Coronary artery (tissue), 2 donors: ENCODE measurements at regions not wholly inside any gene's neighbourhood (a gene's known extent, or its start where the extent isn't known, plus 50 kb on each side); places are given as distances from the start of the nearest gene placed in this dataset.

Experiments used
- DNase-seq: peaks from one replicate; pipeline ENCODE4 v3.0.0-alpha.2; 2017; ENCODE audit warnings: low spot score
- H3K27ac ChIP-seq, 2 donors: fragments of 200-600 bp; sonication (generic); one replicate each; pipeline ENCODE4 v1.5.1; 2016 to 2019
- H3K4me3 ChIP-seq: fragments of 200-600 bp; sonication (generic); 2 replicates; pipeline ENCODE4 v1.5.1; 2016; ENCODE audit warnings: mild to moderate bottlenecking, moderate library complexity
- TF ChIP-seq, protein P1 (sequence below): fragments of 200-600 bp; sonication (generic); IDR thresholded peaks from one replicate; pipeline ENCODE4 v1.5.1; 2019; ENCODE audit warnings: antibody characterized with exemption

DNA sequence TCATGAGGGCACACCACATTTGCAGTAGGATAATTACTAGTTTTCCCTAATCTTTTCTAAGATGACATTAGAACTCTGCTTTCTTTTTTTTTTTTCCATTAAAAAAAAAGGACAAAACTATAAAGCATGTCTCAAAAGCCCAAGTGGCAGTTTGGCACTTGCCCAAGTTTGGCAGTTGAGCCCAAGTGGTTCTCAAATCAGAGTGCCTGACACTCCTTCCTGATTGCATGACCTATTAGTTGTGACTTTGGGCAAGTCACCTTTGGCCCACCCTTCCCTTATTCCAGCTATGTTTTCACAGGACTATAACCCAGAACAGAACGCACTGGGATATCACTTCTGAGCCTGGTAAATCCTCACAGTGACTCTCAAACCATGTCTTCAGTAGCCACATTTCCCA is 273.0 kb downstream of the CCDC85A start:
- DNase-seq: no peak
- TF ChIP-seq, protein P1, sequence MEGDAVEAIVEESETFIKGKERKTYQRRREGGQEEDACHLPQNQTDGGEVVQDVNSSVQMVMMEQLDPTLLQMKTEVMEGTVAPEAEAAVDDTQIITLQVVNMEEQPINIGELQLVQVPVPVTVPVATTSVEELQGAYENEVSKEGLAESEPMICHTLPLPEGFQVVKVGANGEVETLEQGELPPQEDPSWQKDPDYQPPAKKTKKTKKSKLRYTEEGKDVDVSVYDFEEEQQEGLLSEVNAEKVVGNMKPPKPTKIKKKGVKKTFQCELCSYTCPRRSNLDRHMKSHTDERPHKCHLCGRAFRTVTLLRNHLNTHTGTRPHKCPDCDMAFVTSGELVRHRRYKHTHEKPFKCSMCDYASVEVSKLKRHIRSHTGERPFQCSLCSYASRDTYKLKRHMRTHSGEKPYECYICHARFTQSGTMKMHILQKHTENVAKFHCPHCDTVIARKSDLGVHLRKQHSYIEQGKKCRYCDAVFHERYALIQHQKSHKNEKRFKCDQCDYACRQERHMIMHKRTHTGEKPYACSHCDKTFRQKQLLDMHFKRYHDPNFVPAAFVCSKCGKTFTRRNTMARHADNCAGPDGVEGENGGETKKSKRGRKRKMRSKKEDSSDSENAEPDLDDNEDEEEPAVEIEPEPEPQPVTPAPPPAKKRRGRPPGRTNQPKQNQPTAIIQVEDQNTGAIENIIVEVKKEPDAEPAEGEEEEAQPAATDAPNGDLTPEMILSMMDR: no peak
- Histone ChIP-seq H3K4me3 (no peak overlapping the region), H3K27ac (no peak overlapping the region)

DNA sequence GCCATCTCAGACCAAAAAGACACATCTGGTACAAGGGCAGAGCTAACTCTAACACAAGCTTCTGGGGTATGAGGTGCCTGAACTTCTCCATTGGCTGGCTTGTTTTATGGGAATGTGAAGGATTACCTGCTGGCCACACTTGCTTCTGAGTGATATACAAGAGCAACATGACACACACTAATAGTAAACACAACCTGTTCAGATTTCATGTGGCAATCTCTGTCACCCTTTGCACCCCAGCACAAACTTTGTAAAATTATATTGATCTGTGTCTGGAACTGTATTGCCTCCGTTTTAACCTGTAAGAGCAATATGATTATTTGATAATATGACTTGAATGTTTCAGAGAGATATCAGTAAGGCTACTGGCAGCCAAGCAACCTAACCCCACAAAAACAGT is 276.7 kb downstream of the CCDC85A start:
- TF ChIP-seq, protein P1: no peak
- no peak overlapping the region for H3K4me3 ChIP-seq
- no peak for DNase-seq
- H3K27ac ChIP-seq: no peak overlapping the region

DNA sequence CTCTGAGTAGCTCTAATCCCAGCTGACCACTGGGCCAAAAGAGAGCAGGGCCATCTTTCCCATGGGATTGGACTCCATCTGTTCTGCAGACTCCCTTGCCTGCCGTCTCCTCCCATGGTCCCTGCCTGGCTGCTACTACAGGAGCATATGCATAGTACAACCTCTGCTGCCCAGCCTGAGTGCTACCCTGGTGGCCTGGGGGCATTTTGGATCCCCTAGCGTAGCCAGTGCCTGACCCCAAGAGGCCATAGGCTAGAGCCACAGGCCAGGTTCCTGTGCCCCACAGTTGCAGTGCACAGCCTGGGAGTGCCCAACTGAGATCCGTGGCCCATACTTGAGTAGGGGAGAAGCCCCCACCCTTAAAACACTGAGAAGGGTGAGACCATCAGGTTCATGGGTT is 280.3 kb downstream of the CCDC85A start:
- TF ChIP-seq, protein P1: no peak
- no peak overlapping the region for H3K4me3 ChIP-seq
- DNase-seq: no peak
- H3K27ac ChIP-seq: no peak overlapping the region

DNA sequence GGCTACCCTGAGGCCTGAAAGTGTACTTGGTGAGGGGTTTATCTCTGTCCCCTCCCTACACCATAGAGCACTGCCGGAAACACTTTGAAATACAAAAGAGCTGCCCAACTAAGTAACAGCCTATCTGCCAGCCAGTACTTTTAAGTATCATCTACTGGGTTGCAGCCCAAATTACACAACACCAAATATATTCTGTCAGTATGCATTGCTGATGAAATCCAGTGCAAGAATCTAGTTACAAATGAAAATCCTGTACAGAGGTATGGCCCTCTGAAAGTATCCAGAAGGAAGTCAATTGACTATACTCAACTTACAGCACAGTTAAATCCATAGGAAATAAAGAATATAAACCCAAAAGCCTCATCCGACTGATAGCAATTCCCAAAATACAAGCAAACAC is 280.8 kb downstream of the CCDC85A start:
- DNase-seq: no peak
- TF ChIP-seq, protein P1: no peak
- Histone ChIP-seq H3K4me3 (no peak overlapping the region), H3K27ac (no peak overlapping the region)

DNA sequence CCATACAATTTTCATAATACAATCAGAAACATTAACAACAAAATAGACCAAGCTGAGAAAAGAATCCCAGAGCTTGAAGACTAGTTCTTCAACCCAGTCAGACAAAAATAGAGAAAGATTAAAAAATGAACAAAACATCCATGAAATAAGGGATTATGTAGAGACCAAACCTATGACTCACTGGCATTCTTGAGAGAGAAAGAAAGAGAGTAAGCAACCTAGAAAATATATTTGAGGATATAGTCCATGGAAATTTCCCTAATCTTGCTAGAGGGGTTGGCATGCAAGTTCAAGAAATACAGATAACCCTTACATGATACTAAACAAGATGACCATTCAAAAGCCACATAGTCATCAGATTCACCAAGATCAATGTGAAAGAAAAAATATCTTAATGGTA is 281.7 kb downstream of the CCDC85A start:
- H3K27ac ChIP-seq: no peak overlapping the region
- H3K4me3 ChIP-seq: no peak overlapping the region
- no peak for DNase-seq
- TF ChIP-seq, protein P1: no peak

DNA sequence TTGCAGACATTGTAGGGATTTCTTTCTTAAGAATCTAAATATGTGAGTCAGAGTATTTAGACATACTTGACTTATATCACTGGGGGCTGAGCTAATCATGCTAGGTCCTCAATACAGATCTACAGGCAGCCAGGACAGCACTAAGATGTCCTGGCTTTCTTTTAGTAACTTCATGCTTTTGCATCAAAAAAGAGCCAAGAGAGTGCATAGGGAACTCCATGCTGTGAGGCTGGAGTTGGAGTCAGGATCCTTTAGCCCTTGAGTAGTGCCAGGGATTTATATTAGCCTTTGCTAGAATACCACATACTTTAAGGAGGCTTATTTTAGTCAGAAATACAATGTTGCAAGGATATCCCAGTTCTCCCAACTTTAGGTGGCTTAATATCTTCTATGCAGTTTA is 289.7 kb downstream of the CCDC85A start:
- DNase-seq: no peak

DNA sequence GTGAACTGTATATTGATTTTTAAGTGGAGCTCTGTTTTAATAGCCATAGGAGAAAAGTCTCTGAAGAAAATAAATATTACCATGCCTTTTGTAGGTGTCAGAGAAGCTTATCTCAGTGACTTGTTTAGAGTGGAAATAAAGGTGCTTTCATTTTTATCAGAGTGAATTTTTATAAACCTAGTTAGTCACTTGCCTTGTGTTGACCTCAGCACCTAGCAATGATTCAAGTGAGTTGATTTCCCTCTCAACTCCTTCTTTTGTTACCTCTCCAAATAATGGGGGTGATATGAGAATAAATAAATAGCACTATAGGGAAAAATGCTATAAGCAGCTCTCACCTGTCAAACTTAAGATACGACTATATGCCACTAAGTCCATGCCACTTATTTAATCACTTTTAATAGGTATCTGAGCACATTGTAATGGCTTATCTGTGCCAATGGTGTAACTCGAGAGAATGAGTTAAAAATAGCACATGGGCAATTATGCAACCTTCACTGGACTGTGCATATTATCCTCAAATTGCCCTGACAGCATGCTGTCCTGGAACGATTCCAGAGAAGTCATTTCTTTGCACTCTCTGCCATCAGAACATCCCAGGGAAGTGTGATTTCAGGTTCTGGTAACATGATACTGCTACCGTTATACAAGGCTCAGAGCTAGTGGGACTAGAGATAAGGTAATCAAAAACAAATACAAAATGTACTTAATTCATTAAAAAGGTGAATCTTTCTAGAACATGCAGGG is 290.8 kb downstream of the CCDC85A start:
- no peak for DNase-seq
- Histone ChIP-seq H3K27ac (no peak overlapping the region), H3K4me3 (no peak overlapping the region)
- TF ChIP-seq, protein P1: no peak

More for the DNA sequence above, 289.7 kb downstream of the CCDC85A start:
- Histone ChIP-seq H3K27ac (no peak overlapping the region), H3K4me3 (no peak overlapping the region)
- TF ChIP-seq, protein P1: no peak
